ENCODE measurements at regions not wholly inside any gene's neighbourhood (a gene's known extent, or its start where the extent isn't known, plus 50 kb on each side); places are given as distances from the start of the nearest gene placed in this dataset.

GRCh38 chr6:91276315-91276714, 689.4 kb upstream of the MAP3K7 start:
- Mint-ChIP-seq H3K4me3 (ENCODE audit: unreplicated experiment) (no peak overlapping the region), H3K9me3 (ENCODE audit: unreplicated experiment) (no peaks in the 10 kb centered on the region), H3K27ac (ENCODE audit: unreplicated experiment) (no peak overlapping the region), H3K36me3 (ENCODE audit: insufficient read depth, unreplicated experiment) (no peaks in the 10 kb centered on the region), H3K27me3 (ENCODE audit: insufficient read depth, unreplicated experiment) (peaks cover 2% of the 10 kb centered on the region), H3K4me1 (ENCODE audit: low read depth, unreplicated experiment) (no peaks in the 10 kb centered on the region)
- TF ChIP-seq CTCF (IDR thresholded peaks at IDR 0.05; ENCODE audit: insufficient read depth in 1 of 2, low read depth in 1 of 2, low read length in 1 of 2, severe bottlenecking in 1 of 2, unreplicated experiment in 1 of 2): peak; percentile 43 to 58
- BruUV-seq (replicated peaks): no TSS peak
- Histone ChIP-seq H3K4me3 (ENCODE audit: low read depth, low read length) (no peak overlapping the region), H3K4me1 (no peaks in the 10 kb centered on the region), H3K9me3 (no peaks in the 10 kb centered on the region), H3K36me3 (ENCODE audit: control insufficient read depth, insufficient read depth, low read length) (no peaks in the 10 kb centered on the region), H3K27me3 (replicated peaks; ENCODE audit: control insufficient read depth, insufficient read depth, low read length) (no peaks in the 10 kb centered on the region)
- peak in 1 of 2 experiments; percentile 8 for DNase-seq
- ChIA-PET CTCF (no interaction called here), POLR2A (no interaction called here)
- intact Hi-C loops (cut with micrococcal nuclease; ENCODE audit: unreplicated experiment): loop anchor here (2.0 kb wide), 1 partner anchor 196 kb away; no protein-coding TSS in a partner anchor

GRCh38 chr6:91273729-91274128, 686.9 kb upstream of the MAP3K7 start:
- Mint-ChIP-seq H3K27me3 (ENCODE audit: insufficient read depth, unreplicated experiment) (peaks cover 2% of the 10 kb centered on the region), H3K4me3 (ENCODE audit: unreplicated experiment) (no peak overlapping the region), H3K36me3 (ENCODE audit: insufficient read depth, unreplicated experiment) (no peaks in the 10 kb centered on the region), H3K9me3 (ENCODE audit: unreplicated experiment) (no peaks in the 10 kb centered on the region), H3K4me1 (ENCODE audit: low read depth, unreplicated experiment) (no peaks in the 10 kb centered on the region), H3K27ac (ENCODE audit: unreplicated experiment) (no peak overlapping the region)
- BruUV-seq (replicated peaks): no TSS peak
- Histone ChIP-seq H3K4me3 (ENCODE audit: low read depth, low read length) (no peak overlapping the region), H3K4me1 (no peaks in the 10 kb centered on the region), H3K27me3 (replicated peaks; ENCODE audit: control insufficient read depth, insufficient read depth, low read length) (no peaks in the 10 kb centered on the region), H3K36me3 (ENCODE audit: control insufficient read depth, insufficient read depth, low read length) (no peaks in the 10 kb centered on the region), H3K9me3 (no peaks in the 10 kb centered on the region)
- ChIA-PET CTCF (no interaction called here), POLR2A (no interaction called here)
- DNase-seq: no peak
- TF ChIP-seq CTCF (IDR thresholded peaks at IDR 0.05; ENCODE audit: insufficient read depth in 1 of 2, low read depth in 1 of 2, low read length in 1 of 2, severe bottlenecking in 1 of 2, unreplicated experiment in 1 of 2): no peak
- intact Hi-C loops (cut with micrococcal nuclease; ENCODE audit: unreplicated experiment): no loop called here

- POLR2A ChIA-PET: no interaction called here
- intact Hi-C loops (cut with micrococcal nuclease; ENCODE audit: unreplicated experiment): no loop called here
- Mint-ChIP-seq H3K4me1 (ENCODE audit: low read depth, unreplicated experiment) (no peaks in the 10 kb centered on the region), H3K9me3 (ENCODE audit: unreplicated experiment) (no peaks in the 10 kb centered on the region), H3K4me3 (ENCODE audit: unreplicated experiment) (no peak overlapping the region), H3K27ac (ENCODE audit: unreplicated experiment) (no peak overlapping the region), H3K36me3 (ENCODE audit: insufficient read depth, unreplicated experiment) (no peaks in the 10 kb centered on the region), H3K27me3 (ENCODE audit: insufficient read depth, unreplicated experiment) (no peaks in the 10 kb centered on the region)
- H3K4me1 ChIP-seq: no peaks in the 10 kb centered on the region
- no peaks in the 10 kb centered on the region for H3K9me3 ChIP-seq
- H3K36me3 ChIP-seq (ENCODE audit: control insufficient read depth, insufficient read depth, low read length): no peaks in the 10 kb centered on the region
- CTCF ChIA-PET: no interaction called here
- DNase-seq: no peak
- TF ChIP-seq CTCF (IDR thresholded peaks at IDR 0.05; ENCODE audit: insufficient read depth in 1 of 2, low read depth in 1 of 2, low read length in 1 of 2, severe bottlenecking in 1 of 2, unreplicated experiment in 1 of 2): no peak
- H3K4me3 ChIP-seq (ENCODE audit: low read depth, low read length): no peak overlapping the region
- no TSS peak for BruUV-seq (replicated peaks)
- H3K27me3 ChIP-seq (replicated peaks; ENCODE audit: control insufficient read depth, insufficient read depth, low read length): no peaks in the 10 kb centered on the region
These were observed 684.9 kb upstream of the MAP3K7 start for GRCh38 chr6:91271807-91272206.

All from Caco-2 (cell line).